Heart left ventricle (tissue), 16 donors: ENCODE measurements at regions not wholly inside any gene's neighbourhood (a gene's known extent, or its start where the extent isn't known, plus 50 kb on each side); places are given as distances from the start of the nearest gene placed in this dataset.
"Not testable (repeated sequence)": the region's sequence is repeated elsewhere in the genome, so short reads cannot be mapped to it uniquely, and the experiment has no call there.

Source experiments
- ATAC-seq, 4 donors: fragments of 200-7000 bp; cut with Tn5 transposase; one replicate each; pipeline ENCODE4 v1.9.1; 2020 to 2022; ENCODE audit warnings: moderate library complexity in 4 of 4, mild to moderate bottlenecking in 3 of 4, moderate number of reproducible peaks in 1 of 4
- DNase-seq, 5 donors: peaks; one replicate each; pipeline ENCODE4 v3.0.0-alpha.2; 2020
- H3K27ac ChIP-seq, 12 donors: fragments of 200-600 bp; sonication (generic) in 4 of 12; one replicate each; pipeline versions ENCODE4 v1.5.0 to v1.8.0; 2016 to 2022; ENCODE audit warnings: mild to moderate bottlenecking in 2 of 12
- H3K27me3 ChIP-seq, 9 donors: fragments of 200-600 bp; sonication (generic) in 2 of 9; one replicate each; pipeline versions ENCODE4 v1.5.1 to v1.8.0; 2016 to 2022; ENCODE audit warnings: mild to moderate bottlenecking in 3 of 9
- H3K36me3 ChIP-seq, 9 donors: fragments of 200-600 bp; sonication (generic) in 2 of 9; one replicate each; pipeline versions ENCODE4 v1.5.0 to v1.8.0; 2018 to 2022; ENCODE audit warnings: mild to moderate bottlenecking in 2 of 9
- H3K4me1 ChIP-seq, 12 donors: fragments of 200-600 bp; sonication (generic) in 4 of 12; one replicate each; pipeline versions ENCODE4 v1.5.0 to v1.8.0; 2016 to 2022; ENCODE audit warnings: mild to moderate bottlenecking in 3 of 12
- H3K4me3 ChIP-seq, 12 donors: fragments of 200-600 bp; sonication (generic) in 4 of 12; one replicate each; pipeline versions ENCODE4 v1.5.0 to v1.8.0; 2017 to 2022; ENCODE audit warnings: mild to moderate bottlenecking in 9 of 12, moderate library complexity in 4 of 12
- H3K9me3 ChIP-seq, 12 donors: fragments of 200-600 bp; sonication (generic) in 4 of 12; one replicate each; pipeline versions ENCODE4 v1.5.0 to v1.8.0; 2016 to 2022; ENCODE audit warnings: mild to moderate bottlenecking in 1 of 12
- POLR2A ChIP-seq, 2 donors: fragments of 450-650 bp; IDR thresholded peaks; one replicate each; pipeline ENCODE4 v1.6.1; 2017; ENCODE audit warnings: antibody characterized with exemption in 2 of 2, mild to moderate bottlenecking in 2 of 2, moderate library complexity in 2 of 2
- WGBS, 4 donors: extraction: QIAGEN DNeasy Blood & Tissue Kit in 2 of 4; methylation state at CpG; one replicate each; pipeline versions ENCODE4 v1.1.5 to v1.1.7; 2013 to 2018; 5-methylcytosine and 5-hydroxymethylcytosine counted together
- intact Hi-C, 10 donors: fragments of 100-400 bp; cut with DNase I; formaldehyde crosslinking; loops; one replicate each; pipeline versions ENCODE4 v1.11.1 to v1.14.2; 2022
- TF ChIP-seq, protein P1 (sequence below), 12 donors: fragments of 200-600 bp; sonication (generic) in 4 of 12; IDR thresholded peaks; one replicate each; pipeline versions ENCODE4 v1.5.0 to v1.8.0; 2018 to 2022; ENCODE audit warnings: antibody characterized with exemption in 12 of 12, mild to moderate bottlenecking in 5 of 12
- donor health status: ischemic (EF 13 %, LVEDD 7.1; RV severe dilation, severe dysfunction).
- donor health status: healthy with polysubstance abuse.
- donor health status: DM: no; HTN: yes; CAD: no.
- donor health status: DM: no; HTN: no; CAD: no.
- donor health status: ischemic (EF 25% LVEDD 6.9; RV normal size, moderate dysfunction).
- donor health status: ischemic (EF 25% LVEDD 5.7; RV mildly dilated, moderate dysfunction).
- donor health status: healthy.
- donor health status: DM: yes; HTN: yes; CAD: no.
- donor health status: ischemic (EF 35%, LVEDD 5.7; RV mildly dilated, moderate dysfunction).
- donor health status: nonischemic (EF 11% LVEDD 7.7; RV severe dilation, severe dysfunction).
- donor health status: DM: yes; HTN: yes; CAD: no.
- donor health status: PGD.
- donor health status: ischemic (EF 29% LVEDD 5.4; RV normal size, mild dysfunction).
- donor health status: nonischemic (EF 23%, LVEDD 6.1; RV moderate dilation, normal function).

GRCh38 chr14:97137705-97138104 is 340.5 kb downstream of the VRK1 start:
- Histone ChIP-seq H3K27me3 (no peaks in the 10 kb centered on the region), H3K4me1 (no peaks in the 10 kb centered on the region), H3K36me3 (no peaks in the 10 kb centered on the region), H3K27ac (no peak overlapping the region), H3K4me3 (no peak overlapping the region), H3K9me3 (no peaks in the 10 kb centered on the region)
- TF ChIP-seq POLR2A (IDR thresholded peaks at IDR 0.05) = no peak
- TF ChIP-seq, protein P1, sequence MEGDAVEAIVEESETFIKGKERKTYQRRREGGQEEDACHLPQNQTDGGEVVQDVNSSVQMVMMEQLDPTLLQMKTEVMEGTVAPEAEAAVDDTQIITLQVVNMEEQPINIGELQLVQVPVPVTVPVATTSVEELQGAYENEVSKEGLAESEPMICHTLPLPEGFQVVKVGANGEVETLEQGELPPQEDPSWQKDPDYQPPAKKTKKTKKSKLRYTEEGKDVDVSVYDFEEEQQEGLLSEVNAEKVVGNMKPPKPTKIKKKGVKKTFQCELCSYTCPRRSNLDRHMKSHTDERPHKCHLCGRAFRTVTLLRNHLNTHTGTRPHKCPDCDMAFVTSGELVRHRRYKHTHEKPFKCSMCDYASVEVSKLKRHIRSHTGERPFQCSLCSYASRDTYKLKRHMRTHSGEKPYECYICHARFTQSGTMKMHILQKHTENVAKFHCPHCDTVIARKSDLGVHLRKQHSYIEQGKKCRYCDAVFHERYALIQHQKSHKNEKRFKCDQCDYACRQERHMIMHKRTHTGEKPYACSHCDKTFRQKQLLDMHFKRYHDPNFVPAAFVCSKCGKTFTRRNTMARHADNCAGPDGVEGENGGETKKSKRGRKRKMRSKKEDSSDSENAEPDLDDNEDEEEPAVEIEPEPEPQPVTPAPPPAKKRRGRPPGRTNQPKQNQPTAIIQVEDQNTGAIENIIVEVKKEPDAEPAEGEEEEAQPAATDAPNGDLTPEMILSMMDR (IDR thresholded peaks at IDR 0.05) = no peak
- ATAC-seq (no peak), DNase-seq (no peak)
- intact Hi-C loops = no loop called here
- WGBS, 4 donors = 67 to 73% (median 70%) methylated on average over 7 of the region's 7 CpGs

- 58 to 67% (median 64%) methylated on average over 4 of the region's 4 CpGs for WGBS, 4 donors
- Histone ChIP-seq H3K27ac (no peak overlapping the region), H3K4me3 (no peak overlapping the region), H3K27me3 (no peaks in the 10 kb centered on the region), H3K4me1 (no peaks in the 10 kb centered on the region), H3K36me3 (no peaks in the 10 kb centered on the region), H3K9me3 (no peaks in the 10 kb centered on the region)
- ATAC-seq = no peak
- DNase-seq = no peak
- intact Hi-C loops = no loop called here
- TF ChIP-seq, protein P1 (IDR thresholded peaks at IDR 0.05) = no peak
- TF ChIP-seq POLR2A (IDR thresholded peaks at IDR 0.05) = no peak
Measured at GRCh38 chr14:97138801-97139200, 341.6 kb downstream of the VRK1 start.

DNA sequence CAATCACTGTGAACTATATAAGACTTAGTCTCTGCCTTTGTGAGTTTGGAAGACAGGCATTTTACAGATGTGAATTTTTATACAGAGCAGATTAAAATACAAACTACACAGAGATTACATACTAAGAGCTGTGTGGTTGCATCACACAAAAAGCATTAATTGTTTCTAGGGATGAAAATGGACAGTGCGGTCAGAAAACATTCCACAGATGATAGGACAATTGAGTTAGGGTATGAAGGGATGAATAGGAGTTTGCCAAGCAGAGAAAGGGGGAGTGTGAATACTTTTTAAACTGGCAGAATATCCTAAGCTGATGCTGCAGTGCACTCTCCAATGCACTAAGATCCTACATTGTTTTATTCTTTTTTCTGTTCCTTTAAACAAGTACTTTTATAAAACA is 345.8 kb downstream of the VRK1 start:
- Histone ChIP-seq H3K36me3 (no peaks in the 10 kb centered on the region), H3K27me3 (peaks cover 0 to 12% (median 0%) of the 10 kb centered on the region in 9 donors), H3K27ac (no peak overlapping the region), H3K4me1 (no peaks in the 10 kb centered on the region), H3K9me3 (no peaks in the 10 kb centered on the region), H3K4me3 (no peak overlapping the region)
- ATAC-seq = no peak
- TF ChIP-seq POLR2A (IDR thresholded peaks at IDR 0.05) = no peak
- TF ChIP-seq, protein P1 (IDR thresholded peaks at IDR 0.05) = no peak
- WGBS, 4 donors = 90 to 93% (median 92%) methylated on average over 1 of the region's 1 CpG
- intact Hi-C loops = no loop called here
- no peak for DNase-seq

GRCh38 chr14:97143456-97143855 is 346.3 kb downstream of the VRK1 start:
- WGBS, 4 donors = 64 to 71% (median 65%) methylated on average over 4 of the region's 4 CpGs
- ATAC-seq (no peak), DNase-seq (no peak)
- Histone ChIP-seq H3K27ac (no peak overlapping the region), H3K4me3 (no peak overlapping the region), H3K4me1 (no peaks in the 10 kb centered on the region), H3K9me3 (no peaks in the 10 kb centered on the region), H3K27me3 (peaks cover 0 to 12% (median 0%) of the 10 kb centered on the region in 9 donors), H3K36me3 (no peaks in the 10 kb centered on the region)
- intact Hi-C loops = no loop called here
- no peak for TF ChIP-seq POLR2A (IDR thresholded peaks at IDR 0.05)
- TF ChIP-seq, protein P1 (IDR thresholded peaks at IDR 0.05) = no peak

DNA sequence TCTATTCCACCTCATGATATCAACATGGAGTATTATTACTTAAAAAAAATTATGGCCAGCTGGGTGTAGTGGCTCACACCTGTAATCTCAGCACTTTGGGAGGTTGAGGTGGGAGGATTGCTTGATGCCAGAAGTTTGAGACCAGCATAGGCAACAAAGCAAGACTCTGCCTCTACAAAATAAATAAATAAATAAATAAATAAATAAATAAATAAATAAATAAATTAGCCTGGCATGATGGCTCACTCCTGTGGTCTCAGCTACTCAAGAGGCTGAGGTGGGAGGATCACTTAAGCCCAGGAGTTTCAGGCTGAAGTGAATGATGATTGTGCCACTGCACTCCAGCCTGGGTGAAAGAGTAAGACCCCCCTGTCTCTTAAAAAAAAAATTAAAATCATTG is 350.8 kb downstream of the VRK1 start:
- H3K9me3 ChIP-seq, ATAC-seq, H3K4me1 ChIP-seq, intact Hi-C loops, DNase-seq, H3K4me3 ChIP-seq, H3K36me3 ChIP-seq, H3K27ac ChIP-seq: not testable (repeated sequence)
- H3K27me3 ChIP-seq = peaks cover 0 to 12% (median 0%) of the 10 kb centered on the region in 9 donors
